Activated B cell treated with CpG ODN at 0.5 μM for 24 hours (primary cell): ENCODE measurements at regions not wholly inside any gene's neighbourhood (a gene's known extent, or its start where the extent isn't known, plus 50 kb on each side); places are given as distances from the start of the nearest gene placed in this dataset.

Source experiments
- ATAC-seq: fragments of 200-7000 bp; cut with Tn5 transposase; one replicate; pipeline ENCODE4 v1.10.0; 2021; ENCODE audit warnings: low read depth, mild to moderate bottlenecking, moderate library complexity
- CTCF ChIA-PET: fragments of 350-600 bp; sonication (Branson Sonifier 250); formaldehyde crosslinking; loops from one replicate; lab custom pipeline; 2021; ENCODE audit warnings: antibody characterized with exemption; lab: Charles Lee
- POLR2A ChIA-PET: fragments of 350-600 bp; sonication (Branson Sonifier 250); formaldehyde crosslinking; loops from one replicate; lab custom pipeline; 2021; ENCODE audit warnings: antibody characterized with exemption; lab: Charles Lee
- DNase-seq: peaks from one replicate; pipeline ENCODE4 v3.0.0; 2022
- H3K27ac Mint-ChIP-seq: one replicate; pipeline ENCODE4 v1.8.0; 2020; ENCODE audit warnings: mixed read lengths
- H3K27me3 Mint-ChIP-seq: one replicate; pipeline ENCODE4 v1.8.0; 2021; ENCODE audit warnings: mixed read lengths
- H3K36me3 Mint-ChIP-seq: one replicate; pipeline ENCODE4 v1.8.0; 2021; ENCODE audit warnings: low read depth, mixed read lengths
- H3K4me1 Mint-ChIP-seq: one replicate; pipeline ENCODE4 v1.8.0; 2021; ENCODE audit warnings: mixed read lengths
- H3K4me3 Mint-ChIP-seq: one replicate; pipeline ENCODE4 v1.8.0; 2020; ENCODE audit warnings: mild to moderate bottlenecking, mixed read lengths
- H3K9me3 Mint-ChIP-seq: one replicate; pipeline ENCODE4 v1.8.0; 2020; ENCODE audit warnings: mixed read lengths
- intact Hi-C: fragments of 100-400 bp; cut with micrococcal nuclease; formaldehyde crosslinking; loops from one replicate; pipeline ENCODE4 v1.15.1; 2024
- TF ChIP-seq, protein P1 (sequence below): fragments of 200-600 bp; IDR thresholded peaks from one replicate; pipeline ENCODE4 v1.8.0; 2022; ENCODE audit warnings: antibody characterized with exemption, mild to moderate bottlenecking

DNA sequence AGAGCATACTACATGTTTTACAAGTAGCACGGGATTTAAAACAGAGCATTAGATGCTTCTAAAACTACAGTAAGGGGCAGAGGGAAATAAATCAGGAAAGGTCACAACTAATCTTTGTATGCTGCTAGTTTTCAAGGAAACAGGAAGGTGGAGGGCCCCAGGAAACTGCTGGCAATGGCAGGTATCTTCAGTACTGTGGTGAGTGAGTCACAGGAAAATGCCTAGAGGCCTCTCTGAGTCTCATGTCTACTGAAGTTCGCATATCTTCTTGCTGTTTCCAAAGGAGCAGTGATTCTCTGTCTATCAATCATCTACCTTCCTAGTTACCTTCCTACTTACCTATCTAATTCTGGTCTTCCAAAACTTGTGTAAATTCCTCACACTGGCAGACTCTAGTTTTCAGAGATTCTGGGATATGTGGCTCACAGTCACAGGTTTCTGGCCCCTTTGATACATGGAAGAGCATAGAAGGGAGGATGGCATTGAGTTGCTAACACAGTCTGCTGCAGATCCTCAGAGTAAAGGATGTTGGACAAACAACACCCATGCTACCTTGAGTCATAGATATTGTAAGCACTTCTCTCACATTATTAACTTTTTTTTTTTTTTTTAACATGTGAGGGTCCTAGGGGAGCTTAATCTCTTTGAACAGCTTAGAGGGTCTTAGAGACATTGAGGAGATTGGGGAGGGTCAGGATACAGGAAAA is 58.8 kb upstream of the SYN3 start:
- POLR2A ChIA-PET: no interaction called here
- H3K4me1 Mint-ChIP-seq: peaks cover 14% of the 10 kb centered on the region
- TF ChIP-seq, protein P1, sequence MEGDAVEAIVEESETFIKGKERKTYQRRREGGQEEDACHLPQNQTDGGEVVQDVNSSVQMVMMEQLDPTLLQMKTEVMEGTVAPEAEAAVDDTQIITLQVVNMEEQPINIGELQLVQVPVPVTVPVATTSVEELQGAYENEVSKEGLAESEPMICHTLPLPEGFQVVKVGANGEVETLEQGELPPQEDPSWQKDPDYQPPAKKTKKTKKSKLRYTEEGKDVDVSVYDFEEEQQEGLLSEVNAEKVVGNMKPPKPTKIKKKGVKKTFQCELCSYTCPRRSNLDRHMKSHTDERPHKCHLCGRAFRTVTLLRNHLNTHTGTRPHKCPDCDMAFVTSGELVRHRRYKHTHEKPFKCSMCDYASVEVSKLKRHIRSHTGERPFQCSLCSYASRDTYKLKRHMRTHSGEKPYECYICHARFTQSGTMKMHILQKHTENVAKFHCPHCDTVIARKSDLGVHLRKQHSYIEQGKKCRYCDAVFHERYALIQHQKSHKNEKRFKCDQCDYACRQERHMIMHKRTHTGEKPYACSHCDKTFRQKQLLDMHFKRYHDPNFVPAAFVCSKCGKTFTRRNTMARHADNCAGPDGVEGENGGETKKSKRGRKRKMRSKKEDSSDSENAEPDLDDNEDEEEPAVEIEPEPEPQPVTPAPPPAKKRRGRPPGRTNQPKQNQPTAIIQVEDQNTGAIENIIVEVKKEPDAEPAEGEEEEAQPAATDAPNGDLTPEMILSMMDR: no peak
- H3K36me3 Mint-ChIP-seq: no peaks in the 10 kb centered on the region
- CTCF ChIA-PET: no interaction called here
- H3K27me3 Mint-ChIP-seq: no peaks in the 10 kb centered on the region
- H3K9me3 Mint-ChIP-seq: no peaks in the 10 kb centered on the region
- intact Hi-C loops: no loop called here
- no peak overlapping the region for H3K4me3 Mint-ChIP-seq
- ATAC-seq (no peak), DNase-seq (no peak)
- H3K27ac Mint-ChIP-seq: no peak overlapping the region

DNA sequence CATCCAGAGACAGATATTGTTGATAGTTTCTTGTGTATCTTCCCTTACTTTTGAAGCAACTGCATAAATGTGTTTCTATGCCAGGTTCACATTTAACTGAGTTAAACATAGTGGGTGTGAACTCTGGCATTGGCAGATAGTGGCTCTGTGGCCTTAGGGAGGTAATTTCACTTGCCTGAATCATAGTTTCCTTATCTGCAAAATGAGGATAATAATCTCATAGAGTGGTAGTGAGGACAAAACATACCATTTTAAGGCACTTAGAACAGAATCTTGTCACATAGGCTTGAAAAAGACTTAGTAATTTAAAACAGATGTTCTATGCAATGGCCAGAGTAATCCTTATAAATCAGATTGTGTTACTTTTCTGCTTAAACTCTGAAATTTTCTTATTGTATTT is 56.4 kb upstream of the SYN3 start:
- peaks cover 15% of the 10 kb centered on the region for H3K4me1 Mint-ChIP-seq
- H3K9me3 Mint-ChIP-seq: no peaks in the 10 kb centered on the region
- DNase-seq (no peak), ATAC-seq (no peak)
- TF ChIP-seq, protein P1: no peak
- peaks cover 3% of the 10 kb centered on the region for H3K27me3 Mint-ChIP-seq
- CTCF ChIA-PET: no interaction called here
- H3K36me3 Mint-ChIP-seq: no peaks in the 10 kb centered on the region
- no peak overlapping the region for H3K27ac Mint-ChIP-seq
- no peak overlapping the region for H3K4me3 Mint-ChIP-seq
- intact Hi-C loops: no loop called here
- POLR2A ChIA-PET: no interaction called here

DNA sequence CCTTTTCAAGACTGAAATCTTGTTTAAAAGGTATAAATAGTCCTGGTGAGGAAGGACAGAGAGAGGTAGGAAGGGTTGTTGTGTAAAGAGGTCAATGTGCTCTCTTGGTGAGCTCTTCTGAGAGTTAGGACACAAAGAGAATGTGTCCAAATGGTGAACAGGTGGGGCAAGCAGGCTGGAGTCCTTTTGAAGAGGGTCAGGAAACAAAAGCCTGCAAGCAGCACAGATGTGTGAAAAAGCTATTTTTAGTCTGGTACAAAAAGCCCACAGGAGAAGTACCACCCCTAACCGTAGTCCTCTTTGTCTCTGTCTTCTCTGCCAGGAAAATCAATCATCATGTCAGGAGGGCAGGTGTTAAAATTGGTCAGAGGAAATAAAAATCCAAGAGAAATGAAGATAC is 54.4 kb upstream of the SYN3 start:
- peaks cover 3% of the 10 kb centered on the region for H3K27me3 Mint-ChIP-seq
- no peak overlapping the region for H3K4me3 Mint-ChIP-seq
- CTCF ChIA-PET: no interaction called here
- DNase-seq (no peak), ATAC-seq (no peak)
- H3K27ac Mint-ChIP-seq: no peak overlapping the region
- intact Hi-C loops: no loop called here
- no peaks in the 10 kb centered on the region for H3K9me3 Mint-ChIP-seq
- H3K36me3 Mint-ChIP-seq: no peaks in the 10 kb centered on the region
- peaks cover 15% of the 10 kb centered on the region for H3K4me1 Mint-ChIP-seq
- POLR2A ChIA-PET: no interaction called here
- TF ChIP-seq, protein P1: no peak

DNA sequence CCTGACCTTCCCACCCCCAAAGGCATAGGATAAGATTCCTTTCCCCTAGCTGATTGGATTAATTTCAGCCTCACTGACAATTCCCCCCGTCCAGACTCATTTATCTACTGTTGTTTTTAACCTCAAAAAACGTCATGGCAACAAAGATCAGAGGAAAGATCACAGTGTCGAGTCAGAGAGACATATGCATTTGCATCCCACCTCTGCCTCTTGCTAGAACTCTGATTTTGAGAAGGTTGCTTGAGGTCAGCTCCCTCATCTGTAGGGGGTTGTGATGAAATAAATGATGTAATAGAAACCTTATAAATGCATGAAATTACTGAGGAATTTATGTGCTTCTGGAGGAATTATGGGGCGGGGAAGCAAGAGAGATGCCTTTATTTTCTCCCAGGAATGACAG is 53.3 kb upstream of the SYN3 start:
- ChIA-PET POLR2A (no interaction called here), CTCF (interaction anchor here (1.1 kb wide), 1 partner anchor 15 kb away, joined by 3 read pairs; no protein-coding TSS in a partner anchor)
- intact Hi-C loops: no loop called here
- Mint-ChIP-seq H3K9me3 (no peaks in the 10 kb centered on the region), H3K27me3 (peaks cover 3% of the 10 kb centered on the region), H3K27ac (no peak overlapping the region), H3K36me3 (no peaks in the 10 kb centered on the region), H3K4me3 (no peak overlapping the region), H3K4me1 (peaks cover 15% of the 10 kb centered on the region)
- ATAC-seq (no peak), DNase-seq (no peak)
- TF ChIP-seq, protein P1: no peak

DNA sequence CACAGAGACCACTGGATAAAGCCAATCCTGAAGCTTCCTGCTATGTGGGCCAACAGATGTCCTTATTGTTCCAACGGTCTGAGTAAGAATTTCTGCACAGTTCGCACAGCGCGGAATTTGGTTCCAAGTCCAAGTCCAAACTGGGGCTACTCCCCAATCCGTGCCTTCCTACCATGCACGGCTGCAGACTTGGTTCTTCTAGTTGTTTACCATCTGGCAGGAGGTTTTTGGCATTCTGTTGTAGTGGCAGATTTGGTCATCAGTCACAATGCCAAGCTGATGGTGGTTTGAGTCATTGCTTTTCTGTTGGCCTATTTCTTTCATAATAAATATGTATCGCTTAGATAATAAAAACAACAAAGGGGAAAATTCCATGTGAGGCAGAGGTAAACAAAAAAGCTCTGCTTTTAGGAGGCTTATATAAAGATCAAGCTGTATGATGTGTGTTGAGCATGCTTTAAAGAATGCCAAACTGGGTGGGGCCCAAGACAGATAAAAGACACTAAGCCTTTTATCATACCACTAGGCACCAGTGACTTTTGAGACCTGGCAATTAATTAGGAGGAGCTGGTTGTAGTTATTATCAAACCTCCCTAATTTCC is 52.5 kb upstream of the SYN3 start:
- Mint-ChIP-seq H3K27me3 (peaks cover 6% of the 10 kb centered on the region), H3K4me3 (no peak overlapping the region), H3K27ac (no peak overlapping the region), H3K9me3 (no peaks in the 10 kb centered on the region), H3K36me3 (no peaks in the 10 kb centered on the region), H3K4me1 (peaks cover 15% of the 10 kb centered on the region)
- TF ChIP-seq, protein P1: no peak
- intact Hi-C loops: no loop called here
- ATAC-seq (no peak), DNase-seq (no peak)
- CTCF ChIA-PET: interaction anchor here (1.1 kb wide), 1 partner anchor 16 kb away, joined by 3 read pairs; no protein-coding TSS in a partner anchor
- POLR2A ChIA-PET: no interaction called here
